ENCODE measurements at regions not wholly inside any gene's neighbourhood (a gene's known extent, or its start where the extent isn't known, plus 50 kb on each side); places are given as distances from the start of the nearest gene placed in this dataset.

- H3K36me3 Mint-ChIP-seq (ENCODE audit: low read depth) = no peaks in the 10 kb centered on the region
- Histone ChIP-seq H3K4me3 (ENCODE audit: low read length) (no peak overlapping the region), H3K9me3 (ENCODE audit: control insufficient read depth in 1 of 2, insufficient read depth in 1 of 2, low read length in 2 of 2) (no peaks in the 10 kb centered on the region), H3K4me1 (ENCODE audit: insufficient read depth, low read length) (no peaks in the 10 kb centered on the region), H3K27me3 (ENCODE audit: control insufficient read depth in 1 of 2, insufficient read depth in 2 of 2, low read length in 2 of 2) (no peaks in the 10 kb centered on the region), H3K27ac (ENCODE audit: low read depth in 1 of 2, low read length in 2 of 2) (no peak overlapping the region), H3K36me3 (ENCODE audit: insufficient read depth, low read length) (no peaks in the 10 kb centered on the region)
- no peak overlapping the region for H3K27ac Mint-ChIP-seq
- TF ChIP-seq, protein P1, sequence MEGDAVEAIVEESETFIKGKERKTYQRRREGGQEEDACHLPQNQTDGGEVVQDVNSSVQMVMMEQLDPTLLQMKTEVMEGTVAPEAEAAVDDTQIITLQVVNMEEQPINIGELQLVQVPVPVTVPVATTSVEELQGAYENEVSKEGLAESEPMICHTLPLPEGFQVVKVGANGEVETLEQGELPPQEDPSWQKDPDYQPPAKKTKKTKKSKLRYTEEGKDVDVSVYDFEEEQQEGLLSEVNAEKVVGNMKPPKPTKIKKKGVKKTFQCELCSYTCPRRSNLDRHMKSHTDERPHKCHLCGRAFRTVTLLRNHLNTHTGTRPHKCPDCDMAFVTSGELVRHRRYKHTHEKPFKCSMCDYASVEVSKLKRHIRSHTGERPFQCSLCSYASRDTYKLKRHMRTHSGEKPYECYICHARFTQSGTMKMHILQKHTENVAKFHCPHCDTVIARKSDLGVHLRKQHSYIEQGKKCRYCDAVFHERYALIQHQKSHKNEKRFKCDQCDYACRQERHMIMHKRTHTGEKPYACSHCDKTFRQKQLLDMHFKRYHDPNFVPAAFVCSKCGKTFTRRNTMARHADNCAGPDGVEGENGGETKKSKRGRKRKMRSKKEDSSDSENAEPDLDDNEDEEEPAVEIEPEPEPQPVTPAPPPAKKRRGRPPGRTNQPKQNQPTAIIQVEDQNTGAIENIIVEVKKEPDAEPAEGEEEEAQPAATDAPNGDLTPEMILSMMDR (IDR thresholded peaks at IDR 0.05) = no peak
- CTCF ChIA-PET = no interaction called here
- no peak overlapping the region for H3K4me3 Mint-ChIP-seq
- no peak for ATAC-seq (ENCODE audit: poor library complexity)
- H3K27me3 Mint-ChIP-seq = no peaks in the 10 kb centered on the region
- no peaks in the 10 kb centered on the region for H3K4me1 Mint-ChIP-seq (ENCODE audit: low read depth)
- POLR2A ChIA-PET = no interaction called here
- no peaks in the 10 kb centered on the region for H3K9me3 Mint-ChIP-seq
- intact Hi-C loops (cut with DNase I, micrococcal nuclease) = no loop called here
- no peak for DNase-seq
Observed at GRCh38 chrX:4397471-4397870, 684.0 kb upstream of the PRKX start.

DNA sequence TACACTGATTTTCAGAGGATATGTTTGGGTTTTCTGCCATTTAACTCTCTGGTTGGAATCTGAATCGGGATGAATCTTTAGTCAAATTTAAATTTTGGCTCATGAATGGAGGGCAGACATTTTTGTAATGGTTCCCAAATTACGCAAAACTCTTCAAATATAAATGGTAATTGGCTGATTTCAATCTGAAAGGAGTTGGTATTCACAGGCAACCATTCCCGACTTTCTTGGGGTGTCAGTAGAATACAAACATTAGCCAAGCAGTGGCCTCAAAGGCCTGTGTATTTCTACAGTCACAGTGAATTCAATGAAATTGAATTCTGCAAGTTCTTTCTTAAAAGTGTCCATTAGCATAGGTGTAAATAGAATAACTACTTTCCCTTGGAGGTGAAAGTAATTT, 668.8 kb upstream of the PRKX start:
- no peaks in the 10 kb centered on the region for H3K9me3 ChIP-seq (ENCODE audit: control insufficient read depth in 1 of 2, insufficient read depth in 1 of 2, low read length in 2 of 2)
- DNase-seq = no peak
- no peak overlapping the region for H3K4me3 ChIP-seq (ENCODE audit: low read length)
- H3K4me1 ChIP-seq (ENCODE audit: insufficient read depth, low read length) = no peaks in the 10 kb centered on the region
- intact Hi-C loops (cut with DNase I, micrococcal nuclease) = no loop called here
- CTCF ChIA-PET = no interaction called here
- H3K36me3 Mint-ChIP-seq (ENCODE audit: low read depth) = no peaks in the 10 kb centered on the region
- H3K27me3 ChIP-seq (ENCODE audit: control insufficient read depth in 1 of 2, insufficient read depth in 2 of 2, low read length in 2 of 2) = no peaks in the 10 kb centered on the region
- POLR2A ChIA-PET = no interaction called here
- no peaks in the 10 kb centered on the region for H3K9me3 Mint-ChIP-seq
- no peak overlapping the region for H3K4me3 Mint-ChIP-seq
- no peak overlapping the region for H3K27ac ChIP-seq (ENCODE audit: low read depth in 1 of 2, low read length in 2 of 2)
- no peaks in the 10 kb centered on the region for H3K36me3 ChIP-seq (ENCODE audit: insufficient read depth, low read length)
- no peak overlapping the region for H3K27ac Mint-ChIP-seq
- H3K27me3 Mint-ChIP-seq = no peaks in the 10 kb centered on the region
- ATAC-seq (ENCODE audit: poor library complexity) = no peak
- TF ChIP-seq, protein P1 (IDR thresholded peaks at IDR 0.05) = no peak
- no peaks in the 10 kb centered on the region for H3K4me1 Mint-ChIP-seq (ENCODE audit: low read depth)

- no peaks in the 10 kb centered on the region for H3K9me3 ChIP-seq (ENCODE audit: control insufficient read depth in 1 of 2, insufficient read depth in 1 of 2, low read length in 2 of 2)
- Mint-ChIP-seq H3K4me1 (ENCODE audit: low read depth) (no peaks in the 10 kb centered on the region), H3K27ac (no peak overlapping the region), H3K9me3 (no peaks in the 10 kb centered on the region), H3K4me3 (no peak overlapping the region), H3K36me3 (ENCODE audit: low read depth) (no peaks in the 10 kb centered on the region), H3K27me3 (no peaks in the 10 kb centered on the region)
- no peaks in the 10 kb centered on the region for H3K4me1 ChIP-seq (ENCODE audit: insufficient read depth, low read length)
- ChIA-PET POLR2A (no interaction called here), CTCF (no interaction called here)
- intact Hi-C loops (cut with DNase I, micrococcal nuclease) = no loop called here
- no peak overlapping the region for H3K4me3 ChIP-seq (ENCODE audit: low read length)
- no peaks in the 10 kb centered on the region for H3K27me3 ChIP-seq (ENCODE audit: control insufficient read depth in 1 of 2, insufficient read depth in 2 of 2, low read length in 2 of 2)
- ATAC-seq (ENCODE audit: poor library complexity) = no peak
- DNase-seq = no peak
- H3K27ac ChIP-seq (ENCODE audit: low read depth in 1 of 2, low read length in 2 of 2) = no peak overlapping the region
- TF ChIP-seq, protein P1 (IDR thresholded peaks at IDR 0.05) = no peak
- H3K36me3 ChIP-seq (ENCODE audit: insufficient read depth, low read length) = no peaks in the 10 kb centered on the region
Observed at GRCh38 chrX:4380710-4381109, 667.3 kb upstream of the PRKX start.

Data from CD4-positive, alpha-beta T cell (primary cell).